Endothelial cell of umbilical vein (primary cell): ENCODE measurements at regions not wholly inside any gene's neighbourhood (a gene's known extent, or its start where the extent isn't known, plus 50 kb on each side); places are given as distances from the start of the nearest gene placed in this dataset.

ENCODE experiments used
- BruUV-seq: library from RNA; stranded (reverse); fragments of 400-500 nt; replicated peaks from 2 replicates; lab custom pipeline; 2021; lab: Mats Ljungman, UMichigan
- CTCF ChIA-PET: fragments of 300-600, 350-600 bp; sonication (Branson Sonifier 250); formaldehyde crosslinking; loops from one replicate; lab custom pipeline; 2021; ENCODE audit warnings: antibody characterized with exemption, inconsistent platforms; lab: Charles Lee
- POLR2A ChIA-PET: fragments of 300-600, 350-600 bp; sonication (Branson Sonifier 250); formaldehyde crosslinking; loops from one replicate; lab custom pipeline; 2021; ENCODE audit warnings: antibody characterized with exemption, inconsistent platforms; lab: Charles Lee
- DNase-seq: peaks from one replicate; pipeline ENCODE4 v3.0.0-alpha.2; 2011; ENCODE audit warnings: low read depth, low spot score
- FAIRE-seq: peaks from 2 replicates; lab custom pipeline; 2011; peaks lifted over from hg19 to GRCh38; lab: Jason Lieb, UNC
- H2AFZ ChIP-seq: 2 replicates; pipeline ENCODE4 v1.6.0; 2012; ENCODE audit warnings: low read depth, low read length, control low read depth, inconsistent platforms
- H3K27ac ChIP-seq: 2 replicates; pipeline ENCODE4 v1.5.1; 2011; ENCODE audit warnings: low read depth, mild to moderate bottlenecking, control low read depth, low read length, moderate library complexity; ENCODE audit not compliant: insufficient read depth
- H3K27me3 ChIP-seq, 2 experiments: 2 replicates each; pipeline versions ENCODE4 v1.6.0 to v1.6.1; 2011; ENCODE audit warnings: low read length in 2 of 2, mixed read lengths in 1 of 2; ENCODE audit not compliant: control insufficient read depth in 2 of 2, insufficient read depth in 2 of 2
- H3K36me3 ChIP-seq, 2 experiments: 2 replicates in 1 of 2; 3 replicates in 1 of 2; pipeline ENCODE4 v1.5.1; 2011; ENCODE audit warnings: low read length in 2 of 2, mild to moderate bottlenecking in 1 of 2, moderate library complexity in 1 of 2; ENCODE audit not compliant: control insufficient read depth in 2 of 2, insufficient read depth in 2 of 2; ENCODE audit errors: extremely low read depth in 1 of 2
- H3K4me1 ChIP-seq: 3 replicates; pipeline ENCODE4 v1.5.1; 2011; ENCODE audit warnings: mild to moderate bottlenecking, low read length; ENCODE audit not compliant: control insufficient read depth, insufficient read depth; ENCODE audit errors: extremely low read depth
- H3K4me2 ChIP-seq: 2 replicates; pipeline ENCODE4 v1.6.1; 2011; ENCODE audit warnings: low read length, control low read depth, mixed read lengths; ENCODE audit not compliant: insufficient read depth
- H3K4me3 ChIP-seq, 3 experiments: fragments of 200-600 bp in 1 of 3; sonication (generic), shearing (Covaris generic) in 1 of 3; replicated peaks in 1 of 3; 2 replicates each; pipeline ENCODE4 v1.5.1; 2011 to 2016; ENCODE audit warnings: control low read depth in 3 of 3, low read length in 3 of 3, mild to moderate bottlenecking in 2 of 3, inconsistent platforms in 1 of 3, low read depth in 1 of 3, moderate library complexity in 1 of 3; ENCODE audit not compliant: insufficient read depth in 1 of 3
- H3K79me2 ChIP-seq: 2 replicates; pipeline ENCODE4 v1.6.0; 2012; ENCODE audit warnings: low read length, inconsistent platforms; ENCODE audit not compliant: control insufficient read depth, insufficient read depth
- H3K9ac ChIP-seq: replicated peaks from 2 replicates; pipeline ENCODE3; 2011; ENCODE audit warnings: low read length, control low read depth; ENCODE audit not compliant: insufficient read depth; ENCODE audit errors: extremely low read depth
- H3K9me1 ChIP-seq: replicated peaks from 3 replicates; pipeline ENCODE4 v1.6.0; 2011; ENCODE audit warnings: mild to moderate bottlenecking, low read length; ENCODE audit not compliant: control insufficient read depth, insufficient read depth; ENCODE audit errors: extremely low read depth
- H3K9me3 ChIP-seq: replicated peaks from 2 replicates; pipeline ENCODE4 v1.5.1; 2012; ENCODE audit warnings: low read length, inconsistent platforms; ENCODE audit not compliant: control insufficient read depth, insufficient read depth
- H4K20me1 ChIP-seq: replicated peaks from 2 replicates; pipeline ENCODE3; 2011; ENCODE audit warnings: mild to moderate bottlenecking, low read length; ENCODE audit not compliant: control insufficient read depth, insufficient read depth; ENCODE audit errors: extremely low read depth
- EZH2 ChIP-seq: IDR thresholded peaks from 2 replicates; pipeline ENCODE4 v1.6.1; 2012; ENCODE audit warnings: borderline replicate concordance, low read depth, mild to moderate bottlenecking, moderate library complexity, low read length, inconsistent platforms; ENCODE audit not compliant: severe bottlenecking
- GATA2 ChIP-seq: IDR thresholded peaks from 2 replicates; pipeline ENCODE4 v1.7.0; 2011; ENCODE audit warnings: low read depth, mild to moderate bottlenecking, moderate library complexity, mixed read lengths, low read length; ENCODE audit not compliant: insufficient read length, insufficient read depth
- JUN ChIP-seq: IDR thresholded peaks from 2 replicates; pipeline ENCODE4 v1.6.1; 2011; ENCODE audit warnings: borderline replicate concordance, low read depth; ENCODE audit not compliant: insufficient read length, insufficient read depth
- MAX ChIP-seq: IDR thresholded peaks from 2 replicates; pipeline ENCODE4 v1.6.1; 2011; ENCODE audit not compliant: insufficient read depth, insufficient read length
- MYC ChIP-seq: IDR thresholded peaks from one replicate; pipeline ENCODE4 v1.6.1; 2011; ENCODE audit warnings: mild to moderate bottlenecking, low read depth, low read length
- POLR2A ChIP-seq: IDR thresholded peaks from 2 replicates; pipeline ENCODE4 v1.6.1; 2012; ENCODE audit warnings: low read depth, mild to moderate bottlenecking, control low read depth, low read length
- POLR2AphosphoS5 ChIP-seq: IDR thresholded peaks from 2 replicates; pipeline ENCODE4 v1.6.1; 2012; ENCODE audit warnings: low read depth, mild to moderate bottlenecking, control low read depth, low read length, moderate library complexity; ENCODE audit not compliant: insufficient read depth
- dilution Hi-C: fragments of 300-500 bp; cut with MboI; formaldehyde crosslinking; loops from one replicate; pipeline ENCODE4 v1.15.0; 2019; ENCODE audit warnings: low sequenced_read_pairs; ENCODE audit not compliant: extremely low pct_ligation_motif_present
- intact Hi-C: fragments of 100-400 bp; cut with micrococcal nuclease; formaldehyde crosslinking; loops from one replicate; pipeline ENCODE4 v1.10.0; 2022
- TF ChIP-seq, protein P1 (sequence below), 2 donors: IDR thresholded peaks; 1 replicate in 1 of 2; 2 replicates in 1 of 2; pipeline ENCODE4 v1.5.1; 2011; ENCODE audit warnings: low read length in 2 of 2, mild to moderate bottlenecking in 2 of 2, moderate library complexity in 2 of 2, control low read depth in 1 of 2, inconsistent platforms in 1 of 2, low read depth in 1 of 2; ENCODE audit not compliant: insufficient read depth in 1 of 2; ENCODE audit errors: extremely low read depth in 1 of 2

GRCh38 chr13:89687066-89687465 lies 1660.4 kb upstream of the MIR17HG start:
- DNase-seq = no peak
- no peaks in the 10 kb centered on the region for H3K9me1 ChIP-seq
- H3K79me2 ChIP-seq = no peaks in the 10 kb centered on the region
- H2AFZ ChIP-seq = no peak overlapping the region
- no peaks in the 10 kb centered on the region for H3K36me3 ChIP-seq
- intact Hi-C loops = no loop called here
- no peaks in the 10 kb centered on the region for H4K20me1 ChIP-seq
- no peak for FAIRE-seq
- no peak overlapping the region for H3K9ac ChIP-seq
- ChIA-PET CTCF (interaction anchor here (0.7 to 1.5 kb wide), 2 partner anchors 15 to 252 kb away, joined by 3 to 4 read pairs; no protein-coding TSS in a partner anchor), POLR2A (no interaction called here)
- no peak overlapping the region for H3K27ac ChIP-seq
- H3K9me3 ChIP-seq = no peaks in the 10 kb centered on the region
- H3K4me3 ChIP-seq = no peak overlapping the region
- BruUV-seq = no TSS peak
- dilution Hi-C loops = no loop called here
- H3K4me1 ChIP-seq = no peaks in the 10 kb centered on the region
- H3K27me3 ChIP-seq = no peaks in the 10 kb centered on the region
- no peak for TF ChIP-seq MAX
- TF ChIP-seq MYC = no peak
- TF ChIP-seq POLR2AphosphoS5 = no peak
- TF ChIP-seq, protein P1, sequence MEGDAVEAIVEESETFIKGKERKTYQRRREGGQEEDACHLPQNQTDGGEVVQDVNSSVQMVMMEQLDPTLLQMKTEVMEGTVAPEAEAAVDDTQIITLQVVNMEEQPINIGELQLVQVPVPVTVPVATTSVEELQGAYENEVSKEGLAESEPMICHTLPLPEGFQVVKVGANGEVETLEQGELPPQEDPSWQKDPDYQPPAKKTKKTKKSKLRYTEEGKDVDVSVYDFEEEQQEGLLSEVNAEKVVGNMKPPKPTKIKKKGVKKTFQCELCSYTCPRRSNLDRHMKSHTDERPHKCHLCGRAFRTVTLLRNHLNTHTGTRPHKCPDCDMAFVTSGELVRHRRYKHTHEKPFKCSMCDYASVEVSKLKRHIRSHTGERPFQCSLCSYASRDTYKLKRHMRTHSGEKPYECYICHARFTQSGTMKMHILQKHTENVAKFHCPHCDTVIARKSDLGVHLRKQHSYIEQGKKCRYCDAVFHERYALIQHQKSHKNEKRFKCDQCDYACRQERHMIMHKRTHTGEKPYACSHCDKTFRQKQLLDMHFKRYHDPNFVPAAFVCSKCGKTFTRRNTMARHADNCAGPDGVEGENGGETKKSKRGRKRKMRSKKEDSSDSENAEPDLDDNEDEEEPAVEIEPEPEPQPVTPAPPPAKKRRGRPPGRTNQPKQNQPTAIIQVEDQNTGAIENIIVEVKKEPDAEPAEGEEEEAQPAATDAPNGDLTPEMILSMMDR (IDR thresholded peaks at IDR 0.05; ENCODE audit: extremely low read depth in 1 of 2, insufficient read depth in 1 of 2, low read depth in 1 of 2, low read length in 2 of 2) = no peak
- no peak for TF ChIP-seq POLR2A
- TF ChIP-seq JUN = no peak
- TF ChIP-seq GATA2 = no peak
- no peak for TF ChIP-seq EZH2
- no peak overlapping the region for H3K4me2 ChIP-seq
